Karpas-422 (cell line): ENCODE measurements at regions not wholly inside any gene's neighbourhood (a gene's known extent, or its start where the extent isn't known, plus 50 kb on each side); places are given as distances from the start of the nearest gene placed in this dataset.

Experiments used
- DNase-seq: peaks from one replicate; pipeline ENCODE4 v3.0.0-alpha.2; 2015
- H2AFZ ChIP-seq: fragments of 200-600 bp; sonication (generic); 2 replicates; pipeline ENCODE4 v1.6.1; 2014; ENCODE audit warnings: antibody characterized with exemption, low read length, mixed read lengths
- H3K27ac ChIP-seq: fragments of 200-600 bp; sonication (generic); 2 replicates; pipeline ENCODE4 v1.5.1; 2014; ENCODE audit warnings: mild to moderate bottlenecking, low read length, moderate library complexity
- H3K27me3 ChIP-seq: fragments of 200-600 bp; sonication (generic); 2 replicates; pipeline ENCODE4 v1.6.1; 2014; ENCODE audit warnings: low read length, mixed read lengths
- H3K36me3 ChIP-seq: fragments of 200-600 bp; sonication (generic); 2 replicates; pipeline ENCODE4 v1.6.1; 2014; ENCODE audit warnings: low read length, mixed read lengths; ENCODE audit not compliant: insufficient read depth
- H3K4me1 ChIP-seq: fragments of 200-600 bp; sonication (generic); 2 replicates; pipeline ENCODE4 v1.6.1; 2014; ENCODE audit warnings: mild to moderate bottlenecking, low read length, mixed read lengths
- H3K4me2 ChIP-seq: fragments of 200-600 bp; sonication (generic); 2 replicates; pipeline ENCODE4 v1.6.1; 2014; ENCODE audit warnings: low read length, low read depth, mild to moderate bottlenecking; ENCODE audit not compliant: poor library complexity, severe bottlenecking
- H3K4me3 ChIP-seq: fragments of 200-600 bp; sonication (generic); 2 replicates; pipeline ENCODE4 v1.5.1; 2014; ENCODE audit warnings: mild to moderate bottlenecking, antibody characterized with exemption, low read length, mixed read lengths
- H3K79me2 ChIP-seq: fragments of 200-600 bp; sonication (generic); 2 replicates; pipeline ENCODE4 v1.6.1; 2014; ENCODE audit warnings: mild to moderate bottlenecking, low read length, mixed read lengths
- H3K9ac ChIP-seq: fragments of 200-600 bp; sonication (generic); 2 replicates; pipeline ENCODE4 v1.6.0; 2014; ENCODE audit warnings: low read length
- H3K9me2 ChIP-seq: fragments of 200-600 bp; sonication (generic), shearing (Covaris generic); replicated peaks from 2 replicates; pipeline ENCODE4 v1.6.0; 2014; ENCODE audit warnings: mild to moderate bottlenecking, low read length, moderate library complexity; ENCODE audit not compliant: insufficient read depth
- H3K9me3 ChIP-seq: fragments of 300-700, 200-600 bp; sonication (generic); 2 replicates; pipeline ENCODE4 v1.6.1; 2014; ENCODE audit warnings: low read length, mixed read lengths
- H4K20me1 ChIP-seq: fragments of 200-600 bp; sonication (generic); 2 replicates; pipeline ENCODE4 v1.6.1; 2014; ENCODE audit warnings: mild to moderate bottlenecking, antibody characterized with exemption, low read length, low read depth; ENCODE audit not compliant: insufficient read depth

- no peak overlapping the region for H2AFZ ChIP-seq
- H3K9me3 ChIP-seq, result no peaks in the 10 kb centered on the region
- no peak overlapping the region for H3K4me3 ChIP-seq
- H3K36me3 ChIP-seq, result no peaks in the 10 kb centered on the region
- H3K27ac ChIP-seq, result no peak overlapping the region
- no peaks in the 10 kb centered on the region for H4K20me1 ChIP-seq
- no peaks in the 10 kb centered on the region; the same call in 1 of the 2 replicates for H3K9me2 ChIP-seq
- no peaks in the 10 kb centered on the region for H3K79me2 ChIP-seq
- no peak for DNase-seq
- H3K9ac ChIP-seq, result no peak overlapping the region
- no peaks in the 10 kb centered on the region for H3K27me3 ChIP-seq
- no peaks in the 10 kb centered on the region for H3K4me1 ChIP-seq
- H3K4me2 ChIP-seq, result no peak overlapping the region
Observed at GRCh38 chr5:51082741-51083140, 300.5 kb upstream of the ISL1 start.

GRCh38 chr5:51091816-51092215 is 291.4 kb upstream of the ISL1 start:
- H4K20me1 ChIP-seq, result no peaks in the 10 kb centered on the region
- no peak overlapping the region for H3K4me3 ChIP-seq
- no peak overlapping the region for H3K4me2 ChIP-seq
- H2AFZ ChIP-seq, result no peak overlapping the region
- no peak for DNase-seq
- H3K27ac ChIP-seq, result no peak overlapping the region
- no peaks in the 10 kb centered on the region for H3K9me3 ChIP-seq
- no peaks in the 10 kb centered on the region for H3K9me2 ChIP-seq
- H3K79me2 ChIP-seq, result no peaks in the 10 kb centered on the region
- H3K4me1 ChIP-seq, result no peaks in the 10 kb centered on the region
- no peak overlapping the region for H3K9ac ChIP-seq
- H3K36me3 ChIP-seq, result no peaks in the 10 kb centered on the region
- no peaks in the 10 kb centered on the region for H3K27me3 ChIP-seq

GRCh38 chr5:51095486-51095885 is 287.8 kb upstream of the ISL1 start:
- no peaks in the 10 kb centered on the region for H3K36me3 ChIP-seq
- no peaks in the 10 kb centered on the region for H3K9me2 ChIP-seq
- H3K4me3 ChIP-seq, result no peak overlapping the region
- no peaks in the 10 kb centered on the region; the same call in 1 of the 2 replicates for H3K27me3 ChIP-seq
- H3K79me2 ChIP-seq, result no peaks in the 10 kb centered on the region
- H3K9me3 ChIP-seq, result no peaks in the 10 kb centered on the region
- H4K20me1 ChIP-seq, result no peaks in the 10 kb centered on the region
- no peaks in the 10 kb centered on the region for H3K4me1 ChIP-seq
- DNase-seq, result no peak
- no peak overlapping the region for H2AFZ ChIP-seq
- no peak overlapping the region for H3K9ac ChIP-seq
- H3K27ac ChIP-seq, result no peak overlapping the region
- H3K4me2 ChIP-seq, result no peak overlapping the region

DNA sequence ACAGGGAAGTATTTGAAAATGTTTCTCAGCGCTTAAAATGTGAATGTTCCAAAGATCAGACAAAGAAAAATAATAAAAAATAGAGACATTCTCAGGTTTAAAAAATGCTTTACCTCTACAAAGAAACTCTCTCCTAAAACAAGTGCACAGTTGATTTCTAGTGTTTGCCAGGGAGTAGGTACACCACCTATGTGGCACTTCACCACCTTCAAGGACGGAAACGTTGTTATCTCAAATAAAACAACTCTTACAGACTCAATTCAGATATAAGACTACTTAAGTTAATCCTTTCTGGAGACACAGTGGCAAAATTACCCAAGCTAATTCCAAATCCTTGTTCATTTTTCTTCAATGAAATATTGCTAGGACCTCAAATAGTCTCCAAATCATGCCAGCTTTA is 286.4 kb upstream of the ISL1 start:
- no peak for DNase-seq
- H3K9me2 ChIP-seq, result no peaks in the 10 kb centered on the region
- no peak overlapping the region for H3K4me2 ChIP-seq
- H2AFZ ChIP-seq, result no peak overlapping the region
- no peaks in the 10 kb centered on the region; the same call in 1 of the 2 replicates for H3K27me3 ChIP-seq
- no peaks in the 10 kb centered on the region for H3K36me3 ChIP-seq
- H4K20me1 ChIP-seq, result no peaks in the 10 kb centered on the region
- H3K79me2 ChIP-seq, result no peaks in the 10 kb centered on the region
- no peak overlapping the region for H3K9ac ChIP-seq
- no peaks in the 10 kb centered on the region for H3K4me1 ChIP-seq
- H3K27ac ChIP-seq, result no peak overlapping the region
- no peak overlapping the region for H3K4me3 ChIP-seq
- H3K9me3 ChIP-seq, result no peaks in the 10 kb centered on the region

DNA sequence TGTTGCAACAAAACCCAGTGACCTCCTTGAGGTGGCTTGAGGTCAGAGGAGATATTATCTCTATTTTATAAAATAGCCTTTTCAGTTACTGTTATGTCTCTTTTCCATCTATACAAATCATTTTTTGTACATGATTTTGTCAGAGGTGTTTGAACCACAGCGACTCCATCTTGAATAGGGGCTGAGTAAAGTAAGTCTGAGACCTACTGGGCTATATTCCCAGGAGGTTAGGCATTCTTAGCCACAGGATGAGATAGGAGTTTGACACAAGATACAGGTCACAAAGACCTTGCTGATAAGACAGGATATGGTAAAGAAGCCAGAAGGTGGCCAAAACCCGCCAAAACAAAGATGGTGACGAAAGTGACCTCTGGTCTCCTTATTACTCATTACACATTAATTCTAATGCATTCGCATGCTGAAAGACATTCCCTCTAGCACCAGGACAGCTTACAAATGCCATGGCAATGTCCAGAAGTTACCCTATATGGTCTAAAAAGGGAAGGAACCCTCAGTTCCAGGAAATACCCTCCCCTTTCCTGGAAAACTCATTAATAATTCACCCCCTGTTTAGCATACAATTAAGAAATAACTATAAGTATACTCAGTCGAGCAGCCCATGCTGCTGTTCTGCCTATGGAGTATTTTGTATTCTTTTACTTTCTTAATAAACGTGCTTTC is 283.9 kb upstream of the ISL1 start:
- H2AFZ ChIP-seq, result no peak overlapping the region
- H3K9me2 ChIP-seq, result no peaks in the 10 kb centered on the region
- no peaks in the 10 kb centered on the region for H3K9me3 ChIP-seq
- H3K4me2 ChIP-seq, result no peak overlapping the region
- H3K27ac ChIP-seq, result no peak overlapping the region
- DNase-seq, result no peak
- no peaks in the 10 kb centered on the region; the same call in 1 of the 2 replicates for H3K27me3 ChIP-seq
- H4K20me1 ChIP-seq, result no peaks in the 10 kb centered on the region
- H3K36me3 ChIP-seq, result no peaks in the 10 kb centered on the region
- H3K4me1 ChIP-seq, result no peaks in the 10 kb centered on the region
- no peaks in the 10 kb centered on the region for H3K79me2 ChIP-seq
- H3K9ac ChIP-seq, result no peak overlapping the region
- no peak overlapping the region for H3K4me3 ChIP-seq

GRCh38 chr5:51104556-51104955 is 278.7 kb upstream of the ISL1 start:
- DNase-seq, result no peak
- no peaks in the 10 kb centered on the region; the same call in 1 of the 2 replicates for H3K27me3 ChIP-seq
- no peak overlapping the region for H2AFZ ChIP-seq
- H3K4me2 ChIP-seq, result no peak overlapping the region
- no peaks in the 10 kb centered on the region for H3K4me1 ChIP-seq
- H3K9me3 ChIP-seq, result no peaks in the 10 kb centered on the region
- H3K9me2 ChIP-seq, result no peaks in the 10 kb centered on the region
- H4K20me1 ChIP-seq, result no peaks in the 10 kb centered on the region
- no peak overlapping the region for H3K4me3 ChIP-seq
- no peaks in the 10 kb centered on the region for H3K36me3 ChIP-seq
- H3K27ac ChIP-seq, result no peak overlapping the region
- H3K79me2 ChIP-seq, result no peaks in the 10 kb centered on the region
- no peak overlapping the region for H3K9ac ChIP-seq

DNA sequence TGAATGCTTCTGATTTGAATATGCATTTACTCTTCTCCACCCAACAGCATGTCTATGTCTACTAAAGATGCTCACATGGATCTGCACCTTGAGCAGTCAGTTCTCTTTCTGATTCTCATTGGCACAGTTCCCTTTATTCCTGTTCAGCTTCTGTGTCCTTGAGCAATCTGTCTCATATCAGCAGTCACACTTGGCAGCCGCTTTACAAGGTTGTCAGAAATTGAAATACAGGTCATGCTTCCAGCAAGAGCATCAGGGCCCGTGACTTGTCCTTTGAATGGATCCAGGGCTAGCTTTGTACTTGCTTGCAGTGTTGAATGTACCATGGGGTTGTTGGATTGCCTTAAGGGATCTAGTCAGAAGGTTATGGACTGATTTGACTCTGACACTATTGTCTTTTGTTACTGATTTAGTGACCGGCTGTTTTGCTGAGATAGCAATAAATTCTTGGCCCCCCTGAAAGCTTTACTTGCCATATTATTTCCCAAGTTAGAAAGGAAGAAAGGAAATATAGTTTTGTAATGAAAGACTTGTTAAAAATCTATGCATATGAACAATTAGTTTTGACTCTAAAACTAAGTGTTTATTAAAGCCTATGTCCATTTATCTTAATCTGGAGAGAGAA is 273.4 kb upstream of the ISL1 start:
- H3K79me2 ChIP-seq, result no peaks in the 10 kb centered on the region
- H3K4me2 ChIP-seq, result no peak overlapping the region
- no peak overlapping the region for H3K4me3 ChIP-seq
- no peak overlapping the region for H3K9ac ChIP-seq
- DNase-seq, result no peak
- H3K36me3 ChIP-seq, result no peaks in the 10 kb centered on the region
- H3K4me1 ChIP-seq, result no peaks in the 10 kb centered on the region
- no peak overlapping the region for H2AFZ ChIP-seq
- no peaks in the 10 kb centered on the region for H3K9me3 ChIP-seq
- H3K27me3 ChIP-seq, result no peaks in the 10 kb centered on the region
- H3K27ac ChIP-seq, result no peak overlapping the region
- no peaks in the 10 kb centered on the region for H4K20me1 ChIP-seq
- H3K9me2 ChIP-seq, result no peaks in the 10 kb centered on the region

- H3K4me3 ChIP-seq, result no peak overlapping the region
- no peak overlapping the region for H2AFZ ChIP-seq
- H3K9me2 ChIP-seq, result no peaks in the 10 kb centered on the region
- no peaks in the 10 kb centered on the region for H3K4me1 ChIP-seq
- H3K27ac ChIP-seq, result no peak overlapping the region
- H3K79me2 ChIP-seq, result no peaks in the 10 kb centered on the region
- no peak for DNase-seq
- no peak overlapping the region for H3K9ac ChIP-seq
- H3K9me3 ChIP-seq, result no peaks in the 10 kb centered on the region
- no peak overlapping the region for H3K4me2 ChIP-seq
- no peaks in the 10 kb centered on the region for H3K36me3 ChIP-seq
- no peaks in the 10 kb centered on the region for H3K27me3 ChIP-seq
- no peaks in the 10 kb centered on the region for H4K20me1 ChIP-seq
Observed at GRCh38 chr5:51131266-51131665, 252.0 kb upstream of the ISL1 start.
